ENCODE measurements at regions not wholly inside any gene's neighbourhood (a gene's known extent, or its start where the extent isn't known, plus 50 kb on each side); places are given as distances from the start of the nearest gene placed in this dataset.

DNA sequence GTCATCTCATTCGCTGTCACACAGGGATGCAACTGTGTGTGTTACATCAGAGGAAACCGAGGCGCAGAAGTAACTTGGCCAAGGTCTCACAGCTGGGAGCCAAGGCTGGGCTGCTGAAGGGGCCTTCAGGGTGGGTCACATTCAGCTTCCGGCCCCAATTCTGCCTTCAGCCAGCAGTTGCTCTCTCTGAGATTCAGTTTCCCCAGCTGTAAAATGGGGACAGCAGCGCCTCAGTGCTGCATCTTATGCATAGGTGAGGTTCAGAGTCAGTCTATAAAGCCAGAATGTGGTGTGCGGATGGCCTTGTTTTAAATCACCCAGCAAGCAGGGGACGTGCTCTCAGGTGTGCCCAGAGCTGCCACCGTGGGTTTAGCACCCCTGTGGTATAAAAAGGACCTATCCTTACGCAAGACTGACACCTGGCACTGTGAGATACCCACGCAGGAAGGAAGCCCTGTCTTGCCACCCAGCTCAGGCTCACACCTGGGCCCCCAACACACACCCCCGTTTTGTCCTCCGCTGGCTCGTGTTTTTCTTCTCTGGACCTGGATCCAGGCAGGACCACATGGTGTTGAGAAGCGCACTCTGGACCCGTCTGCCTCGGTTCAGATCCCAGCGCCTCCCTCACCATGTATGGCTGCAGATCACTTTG lies 94.6 kb upstream of the GSE1 start:
- no peak for TF ChIP-seq POLR2AphosphoS5 (IDR thresholded peaks at IDR 0.05)
- TF ChIP-seq CTCF (IDR thresholded peaks at IDR 0.05), result no peak
- no peak for TF ChIP-seq POLR2A (IDR thresholded peaks at IDR 0.05)
- no peak for TF ChIP-seq EP300 (IDR thresholded peaks at IDR 0.05)
